ENCODE measurements at regions not wholly inside any gene's neighbourhood (a gene's known extent, or its start where the extent isn't known, plus 50 kb on each side); places are given as distances from the start of the nearest gene placed in this dataset.

DNA sequence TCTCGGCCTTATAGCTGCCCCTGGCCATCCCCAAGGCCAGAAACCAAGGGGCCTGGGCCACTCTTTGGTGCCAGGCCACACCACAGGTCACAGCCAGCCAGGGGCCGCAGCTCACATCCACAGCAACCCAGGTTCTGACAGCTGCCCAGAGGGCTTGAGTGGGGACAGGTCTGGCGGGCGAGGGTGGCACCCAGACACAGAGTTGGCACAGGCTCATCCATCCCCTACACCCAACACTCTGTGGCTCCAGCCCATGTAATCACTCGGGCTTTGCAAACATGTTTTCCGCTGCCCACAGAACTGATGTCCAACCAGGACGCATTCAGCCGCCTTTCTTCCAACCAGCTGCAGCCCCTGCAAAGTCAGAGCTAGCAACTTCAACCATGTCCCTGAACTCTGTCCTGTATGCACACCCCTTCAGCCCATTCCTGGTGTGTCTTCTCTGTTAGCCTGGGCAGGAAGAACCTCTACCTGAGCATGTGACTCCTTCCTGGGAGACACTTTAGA is 57.7 kb upstream of the PPP2R2D start:
- TF ChIP-seq, protein P1, sequence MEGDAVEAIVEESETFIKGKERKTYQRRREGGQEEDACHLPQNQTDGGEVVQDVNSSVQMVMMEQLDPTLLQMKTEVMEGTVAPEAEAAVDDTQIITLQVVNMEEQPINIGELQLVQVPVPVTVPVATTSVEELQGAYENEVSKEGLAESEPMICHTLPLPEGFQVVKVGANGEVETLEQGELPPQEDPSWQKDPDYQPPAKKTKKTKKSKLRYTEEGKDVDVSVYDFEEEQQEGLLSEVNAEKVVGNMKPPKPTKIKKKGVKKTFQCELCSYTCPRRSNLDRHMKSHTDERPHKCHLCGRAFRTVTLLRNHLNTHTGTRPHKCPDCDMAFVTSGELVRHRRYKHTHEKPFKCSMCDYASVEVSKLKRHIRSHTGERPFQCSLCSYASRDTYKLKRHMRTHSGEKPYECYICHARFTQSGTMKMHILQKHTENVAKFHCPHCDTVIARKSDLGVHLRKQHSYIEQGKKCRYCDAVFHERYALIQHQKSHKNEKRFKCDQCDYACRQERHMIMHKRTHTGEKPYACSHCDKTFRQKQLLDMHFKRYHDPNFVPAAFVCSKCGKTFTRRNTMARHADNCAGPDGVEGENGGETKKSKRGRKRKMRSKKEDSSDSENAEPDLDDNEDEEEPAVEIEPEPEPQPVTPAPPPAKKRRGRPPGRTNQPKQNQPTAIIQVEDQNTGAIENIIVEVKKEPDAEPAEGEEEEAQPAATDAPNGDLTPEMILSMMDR (IDR thresholded peaks at IDR 0.05; ENCODE audit: control insufficient read depth, insufficient read depth, low read depth, low read length, missing control alignments), result no peak
- no peak for DNase-seq (ENCODE audit: low read depth)

DNA sequence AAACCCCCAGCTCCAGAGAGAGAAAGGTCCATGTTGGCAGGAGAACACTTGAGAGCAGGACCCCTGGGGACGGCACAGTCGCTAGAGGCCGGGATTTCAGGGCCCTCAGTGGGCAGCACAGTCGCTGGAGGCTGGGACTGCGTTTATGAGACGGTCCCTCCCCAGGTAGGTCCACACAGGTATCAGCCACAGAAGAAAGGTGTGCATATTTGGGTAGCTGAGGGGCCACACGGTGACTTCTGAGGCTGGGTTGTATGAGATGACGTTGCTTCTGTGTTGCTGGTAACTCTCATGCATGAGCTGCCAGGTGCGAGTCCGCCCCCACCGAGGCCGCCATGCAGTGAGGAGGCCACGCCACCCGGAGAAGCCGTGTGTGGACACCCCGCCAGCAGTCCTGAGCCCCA is 56.9 kb upstream of the PPP2R2D start:
- DNase-seq (ENCODE audit: low read depth), result no peak
- no peak overlapping the region for H3K4me3 ChIP-seq (ENCODE audit: control insufficient read depth, low read depth, low read length)
- TF ChIP-seq, protein P1 (IDR thresholded peaks at IDR 0.05; ENCODE audit: control insufficient read depth, insufficient read depth, low read depth, low read length, missing control alignments), result no peak

More for the DNA sequence above, 57.7 kb upstream of the PPP2R2D start:
- H3K4me3 ChIP-seq (ENCODE audit: control insufficient read depth, low read depth, low read length), result no peak overlapping the region

DNA sequence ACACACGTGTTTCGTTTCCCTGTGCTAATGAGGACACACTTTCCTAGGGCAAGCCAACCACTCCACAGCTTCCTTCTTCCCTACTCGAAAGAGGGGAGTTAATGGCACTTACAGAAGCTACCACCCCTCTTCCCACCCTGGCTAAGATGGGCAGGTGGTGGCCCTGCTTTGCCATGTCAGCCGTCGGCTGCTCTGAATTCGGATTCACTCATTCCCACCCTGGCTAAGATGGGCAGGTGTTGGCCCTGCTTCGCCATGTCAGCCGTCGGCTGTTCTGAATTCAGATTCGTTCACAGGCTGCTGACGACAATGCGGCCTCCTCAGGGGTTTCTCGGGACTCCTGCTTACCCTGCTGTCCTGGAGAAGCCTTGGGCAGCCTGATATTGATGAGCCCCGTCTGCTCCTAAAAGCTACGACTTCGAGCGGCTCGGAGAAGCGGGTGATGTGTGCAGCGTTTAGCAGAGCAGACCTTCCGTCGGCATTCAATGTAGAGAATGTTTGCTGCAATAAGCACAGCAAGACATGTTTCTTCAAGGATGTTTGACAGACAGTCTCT is 56.2 kb upstream of the PPP2R2D start:
- no peak for DNase-seq (ENCODE audit: low read depth)
- H3K4me3 ChIP-seq (ENCODE audit: control insufficient read depth, low read depth, low read length), result no peak overlapping the region
- TF ChIP-seq, protein P1 (IDR thresholded peaks at IDR 0.05; ENCODE audit: control insufficient read depth, insufficient read depth, low read depth, low read length, missing control alignments), result no peak

DNA sequence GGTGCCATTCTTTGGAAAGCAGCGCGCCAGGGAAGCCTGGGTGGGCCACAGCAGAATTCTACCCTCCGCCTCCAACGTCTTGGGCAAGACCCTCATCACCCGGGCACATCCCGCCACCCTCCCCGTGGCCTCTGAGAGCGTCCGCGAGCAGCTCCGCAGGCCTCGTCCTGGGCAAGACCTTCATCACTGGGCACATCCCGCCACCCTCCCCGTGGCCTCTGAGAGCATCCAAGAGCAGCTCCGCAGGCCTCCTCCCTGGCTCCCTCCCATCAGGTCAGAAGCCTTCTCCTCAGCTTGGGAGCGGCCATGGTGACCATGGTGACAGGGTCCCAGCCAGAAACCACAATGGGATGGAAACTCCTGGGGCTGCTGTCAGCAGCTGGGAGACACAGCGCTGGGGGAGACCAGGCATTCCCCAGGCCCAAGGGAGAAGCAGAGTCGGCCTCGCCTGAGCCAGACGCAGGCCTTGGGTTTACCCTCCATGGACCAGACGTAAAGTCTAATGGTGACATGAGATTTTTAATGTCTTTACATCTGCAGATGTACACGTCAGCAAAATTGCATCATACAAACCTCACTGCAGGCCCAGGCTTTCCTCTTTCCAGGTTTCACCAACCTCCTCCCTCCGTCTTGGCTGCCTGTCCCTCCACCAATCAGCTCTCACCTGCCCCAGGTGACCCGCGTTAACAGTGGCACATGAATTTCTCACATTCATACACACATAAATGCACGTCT is 55.1 kb upstream of the PPP2R2D start:
- H3K4me3 ChIP-seq (ENCODE audit: control insufficient read depth, low read depth, low read length), result no peak overlapping the region
- no peak for DNase-seq (ENCODE audit: low read depth)
- TF ChIP-seq, protein P1 (IDR thresholded peaks at IDR 0.05; ENCODE audit: control insufficient read depth, insufficient read depth, low read depth, low read length, missing control alignments), result no peak

DNA sequence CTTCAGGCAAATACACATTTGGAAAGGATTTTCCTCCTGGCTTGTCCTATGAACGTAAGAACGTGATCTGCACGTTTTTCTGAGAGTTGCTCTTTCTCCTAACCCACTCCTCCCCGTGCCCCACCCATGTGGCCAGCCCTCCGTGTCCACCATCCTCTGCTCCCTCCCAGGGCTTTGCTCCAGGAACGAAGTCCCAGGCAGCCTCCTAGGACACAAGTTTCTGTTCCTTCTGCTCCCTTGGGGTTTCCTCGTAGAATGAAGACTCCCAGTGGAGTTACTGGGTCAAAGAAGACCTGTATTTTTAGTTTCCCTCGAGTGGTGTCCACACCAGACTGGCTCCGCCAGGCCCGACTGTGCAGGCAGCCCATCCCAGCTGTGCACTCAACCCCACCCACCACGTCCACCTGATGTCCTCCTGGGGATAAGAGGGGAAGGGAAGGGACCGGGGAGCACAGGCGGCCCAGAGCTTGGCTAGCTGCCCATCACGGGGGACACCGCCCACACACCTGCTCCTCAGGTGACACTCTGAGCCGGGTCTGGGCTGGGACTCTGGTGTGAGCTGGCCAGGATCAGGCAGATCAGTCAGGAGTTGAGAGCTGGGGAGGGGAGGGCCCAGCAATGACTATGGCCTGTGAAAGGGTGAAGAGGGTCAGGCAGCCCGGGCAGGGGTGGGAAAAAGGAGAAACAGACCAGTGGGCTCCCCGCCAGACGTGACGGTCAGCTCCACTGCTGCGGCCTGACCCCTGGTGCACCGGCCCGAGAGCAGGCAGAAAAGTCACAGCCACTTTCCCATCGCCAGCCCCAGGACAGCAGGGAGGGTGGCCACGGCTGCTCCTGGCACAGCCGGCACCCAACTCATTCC is 54.3 kb upstream of the PPP2R2D start:
- DNase-seq (ENCODE audit: low read depth), result no peak
- TF ChIP-seq, protein P1 (IDR thresholded peaks at IDR 0.05; ENCODE audit: control insufficient read depth, insufficient read depth, low read depth, low read length, missing control alignments), result no peak

DNA sequence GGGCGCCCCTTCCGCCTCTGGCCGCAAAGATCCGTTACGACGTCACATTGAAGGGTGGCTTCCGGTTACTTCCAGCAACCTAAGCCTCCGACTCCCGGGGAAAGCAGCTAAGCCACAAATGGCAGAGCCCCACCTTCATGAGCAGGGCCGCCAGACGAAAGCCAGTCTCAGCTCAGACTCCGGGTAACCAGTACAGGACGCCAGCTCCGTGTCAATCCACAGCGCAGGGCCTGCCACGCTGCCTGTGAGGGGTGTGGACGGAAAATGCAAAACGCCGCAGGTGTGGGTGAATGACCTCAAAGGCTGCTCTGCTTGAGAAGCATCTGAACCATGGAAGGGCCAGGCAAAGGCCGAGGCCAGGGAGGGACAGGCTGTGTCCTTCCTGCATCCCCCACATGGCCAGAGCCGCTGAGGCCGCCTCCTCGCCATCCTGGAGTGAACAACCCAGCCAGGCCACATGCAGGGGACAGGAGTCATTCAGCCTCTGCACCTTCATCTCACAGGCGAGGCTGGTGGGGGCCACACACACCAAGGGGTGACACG is 53.5 kb upstream of the PPP2R2D start:
- TF ChIP-seq, protein P1 (IDR thresholded peaks at IDR 0.05; ENCODE audit: control insufficient read depth, insufficient read depth, low read depth, low read length, missing control alignments), result no peak
- DNase-seq (ENCODE audit: low read depth), result no peak
- H3K4me3 ChIP-seq (ENCODE audit: control insufficient read depth, low read depth, low read length), result no peak overlapping the region

More for the DNA sequence above, 54.3 kb upstream of the PPP2R2D start:
- H3K4me3 ChIP-seq (ENCODE audit: control insufficient read depth, low read depth, low read length), result no peak overlapping the region

All from AG09309 (cell line).